ENCODE measurements at regions not wholly inside any gene's neighbourhood (a gene's known extent, or its start where the extent isn't known, plus 50 kb on each side); places are given as distances from the start of the nearest gene placed in this dataset.
"Not testable (repeated sequence)": the region's sequence is repeated elsewhere in the genome, so short reads cannot be mapped to it uniquely, and the experiment has no call there.

- DNase-seq (ENCODE audit: low spot score), result no peak
These were observed 740.2 kb downstream of the SEMA5A start for GRCh38 chr5:8805653-8806052.

DNA sequence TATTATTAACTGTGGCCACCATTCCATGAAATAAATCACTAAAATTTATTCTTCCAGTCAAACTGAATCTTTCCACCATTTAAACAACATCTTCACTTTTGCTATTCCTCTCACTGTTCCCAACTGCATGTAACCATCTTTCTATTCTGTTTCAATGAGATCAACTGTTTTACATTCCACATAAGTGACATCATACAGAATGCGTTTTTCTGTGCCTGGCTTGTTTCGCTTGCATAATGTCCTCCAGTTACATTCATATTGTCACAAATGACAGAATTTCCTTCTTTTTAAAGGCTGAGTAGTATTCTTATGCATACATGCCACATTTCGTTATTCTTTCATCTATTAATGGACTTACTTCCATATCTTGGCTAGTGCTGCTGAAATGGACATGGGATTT lies 738.2 kb downstream of the SEMA5A start:
- DNase-seq (ENCODE audit: low spot score), result peak; percentile 23

GRCh38 chr5:8811581-8811980 lies 734.3 kb downstream of the SEMA5A start:
- no peak for DNase-seq (ENCODE audit: low spot score)

DNA sequence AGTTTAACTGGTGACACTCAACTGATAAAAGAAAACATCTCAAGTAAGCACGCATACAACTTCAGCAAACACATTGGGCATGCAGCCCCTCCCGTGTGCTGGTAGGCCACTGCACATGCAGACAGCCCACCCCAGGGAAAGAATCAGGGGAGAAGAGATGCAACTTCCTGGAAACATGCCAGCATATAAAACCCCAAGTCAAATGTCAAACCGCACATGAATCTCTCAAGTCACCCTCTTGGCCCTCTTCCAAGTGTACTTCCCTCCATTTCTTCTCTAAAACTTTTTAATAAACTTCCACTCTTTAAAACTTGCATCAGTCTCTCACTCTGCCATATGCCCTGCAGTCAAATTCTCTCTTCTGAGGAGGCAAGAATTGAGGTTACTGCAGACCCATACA lies 732.7 kb downstream of the SEMA5A start:
- no peak for DNase-seq (ENCODE audit: low spot score)

- DNase-seq (ENCODE audit: low spot score), result no peak
These were observed 731.8 kb downstream of the SEMA5A start for GRCh38 chr5:8814105-8814504.

GRCh38 chr5:8824371-8824770 lies 721.5 kb downstream of the SEMA5A start:
- no peak for DNase-seq (ENCODE audit: low spot score)

GRCh38 chr5:8825139-8825757 lies 720.6 kb downstream of the SEMA5A start:
- peak; percentile 25 for DNase-seq (ENCODE audit: low spot score)

- no peak for DNase-seq (ENCODE audit: low spot score)
These were observed 719.4 kb downstream of the SEMA5A start for GRCh38 chr5:8826508-8826907.

DNA sequence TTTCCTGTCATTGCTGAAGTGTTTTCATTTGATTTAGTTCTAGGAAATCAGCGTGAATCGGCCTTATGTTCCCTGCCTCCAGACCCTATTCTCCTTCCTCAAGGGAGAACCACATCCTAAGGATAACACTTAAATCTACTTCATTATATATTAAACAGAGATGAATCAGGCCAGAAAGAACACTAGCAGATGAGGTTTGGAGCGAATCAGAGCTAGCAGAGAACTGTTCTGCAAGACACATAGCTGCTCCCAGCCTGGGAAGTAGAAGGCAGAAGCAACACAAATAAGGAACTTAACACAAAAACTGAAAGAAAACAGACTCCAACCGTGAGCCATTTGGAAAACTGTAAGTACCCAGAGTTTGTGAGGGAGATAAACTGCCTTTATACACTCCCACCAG lies 718.2 kb downstream of the SEMA5A start:
- DNase-seq (ENCODE audit: low spot score), result no peak

DNA sequence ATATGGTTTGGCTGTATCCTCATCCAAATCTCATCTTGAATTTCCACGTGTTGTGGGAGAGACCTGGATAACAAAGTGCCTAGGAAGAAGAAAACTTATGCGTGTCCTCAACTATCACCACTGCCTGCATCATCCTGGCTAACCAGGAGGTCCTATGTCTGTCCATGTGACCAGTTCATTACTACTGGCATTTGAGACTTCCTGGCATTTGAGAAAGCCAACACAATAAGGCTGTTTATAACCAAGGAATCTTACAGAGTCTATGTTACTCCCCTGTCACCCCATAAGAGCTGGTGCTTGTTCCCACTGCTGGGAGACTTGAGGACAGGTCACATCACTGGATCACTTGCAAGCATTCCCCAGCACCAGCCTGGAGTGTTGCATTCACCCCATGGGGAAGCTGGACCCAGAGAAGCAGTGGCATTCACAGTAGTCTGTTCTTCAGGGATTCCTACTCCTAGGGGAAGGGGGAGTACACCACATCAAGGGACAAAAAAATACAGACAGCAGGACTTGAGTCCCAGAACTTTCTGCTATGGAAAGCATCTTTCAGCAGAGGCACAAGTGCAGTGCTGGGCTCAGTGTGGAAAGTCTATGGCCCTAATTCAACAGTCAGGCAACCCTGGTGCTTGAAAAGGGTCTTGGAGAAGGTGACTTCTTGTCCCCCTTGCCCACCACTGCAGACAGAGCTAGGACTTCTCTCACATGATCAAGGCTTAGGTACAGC lies 717.1 kb downstream of the SEMA5A start:
- DNase-seq (ENCODE audit: low spot score), result no peak

- DNase-seq (ENCODE audit: low spot score), result peak; percentile 99
These were observed 716.4 kb downstream of the SEMA5A start for GRCh38 chr5:8829323-8830029.

DNA sequence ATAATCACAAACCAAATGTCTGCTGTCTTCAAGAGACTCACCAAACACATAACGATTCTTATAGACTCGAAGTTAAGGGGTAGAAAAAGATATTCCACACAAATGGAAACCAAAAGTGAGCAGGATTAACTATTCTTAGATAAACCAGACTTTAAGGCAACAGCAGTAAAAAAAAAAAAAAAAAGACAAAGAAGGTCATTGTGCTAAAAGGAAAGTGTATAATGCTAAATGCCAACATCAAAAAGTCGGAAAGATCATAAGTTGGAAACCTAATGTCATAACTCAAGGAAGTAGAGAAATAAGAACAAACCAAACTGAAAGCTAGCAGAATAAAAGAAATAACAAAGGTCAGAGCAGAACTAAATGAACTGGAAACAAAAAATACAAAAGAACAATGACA lies 714.6 kb downstream of the SEMA5A start:
- DNase-seq (ENCODE audit: low spot score), result no peak

GRCh38 chr5:8831854-8832253 lies 714.0 kb downstream of the SEMA5A start:
- no peak for DNase-seq (ENCODE audit: low spot score)

GRCh38 chr5:8839361-8840055 lies 706.4 kb downstream of the SEMA5A start:
- no peak for DNase-seq (ENCODE audit: low spot score)

DNA sequence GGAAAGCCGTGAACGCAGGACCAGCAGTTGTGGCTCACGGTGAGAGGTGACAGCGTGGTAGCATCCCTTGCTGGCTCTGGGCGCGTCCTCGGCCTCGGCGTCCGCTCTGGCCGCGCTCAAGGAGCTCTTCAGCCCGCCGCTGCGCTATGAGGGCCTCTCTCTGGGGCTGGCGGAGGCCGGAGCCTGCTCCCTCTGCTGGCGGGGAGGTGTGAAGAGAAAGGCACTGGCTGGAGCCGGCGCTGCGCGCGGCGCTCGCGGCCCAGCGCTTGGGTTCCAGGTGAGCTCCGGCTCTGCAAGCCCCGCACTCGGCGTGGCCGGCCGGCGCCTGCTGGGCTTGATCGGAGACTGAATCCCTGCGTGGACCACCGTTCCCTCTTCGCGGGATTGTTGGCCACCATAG lies 705.6 kb downstream of the SEMA5A start:
- no peak for DNase-seq (ENCODE audit: low spot score)

GRCh38 chr5:8840746-8841145 lies 705.1 kb downstream of the SEMA5A start:
- DNase-seq (ENCODE audit: low spot score), result not testable (repeated sequence)

GRCh38 chr5:8842971-8843551 lies 702.8 kb downstream of the SEMA5A start:
- DNase-seq (ENCODE audit: low spot score), result peak; percentile 42

DNA sequence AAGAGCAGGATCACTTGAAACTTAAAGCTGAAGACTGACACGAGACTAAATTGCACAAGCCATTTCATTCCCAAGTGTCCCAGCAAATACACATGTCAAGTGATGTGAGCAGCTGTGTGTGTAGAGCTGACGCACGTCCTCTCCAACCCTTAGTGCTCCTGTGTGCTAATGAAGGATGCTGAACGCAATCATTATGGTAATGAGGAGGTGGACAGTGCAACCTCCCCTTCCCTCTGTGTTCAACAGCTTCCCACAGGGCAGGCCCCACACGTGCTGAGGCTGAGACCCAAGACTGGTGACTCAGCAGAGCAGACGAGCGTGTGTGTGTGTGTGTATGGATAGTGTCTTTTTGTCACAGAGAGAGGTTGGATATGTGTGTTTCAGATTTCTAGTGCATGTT lies 702.1 kb downstream of the SEMA5A start:
- DNase-seq (ENCODE audit: low spot score), result peak; percentile 21

DNA sequence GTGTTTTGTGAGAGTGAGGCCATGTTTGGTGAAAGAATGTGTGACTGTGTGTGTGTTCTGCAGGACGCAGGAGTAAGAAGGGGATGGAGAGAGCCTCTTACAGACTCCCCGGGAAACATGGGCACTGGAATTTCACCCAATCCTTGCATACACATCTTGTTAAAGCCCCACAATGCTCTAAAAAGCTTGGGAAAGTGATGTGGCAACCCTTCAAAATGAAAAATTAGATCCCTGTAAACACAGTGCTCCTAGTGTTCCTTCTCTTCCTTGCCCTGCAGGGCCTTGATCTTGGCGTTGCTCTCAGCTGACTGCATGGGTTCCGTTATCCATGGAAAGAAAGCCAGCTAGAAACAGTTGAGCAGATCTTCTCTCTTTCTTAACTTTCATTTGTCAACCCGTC lies 701.7 kb downstream of the SEMA5A start:
- no peak for DNase-seq (ENCODE audit: low spot score)

GRCh38 chr5:8844847-8845246 lies 701.0 kb downstream of the SEMA5A start:
- DNase-seq (ENCODE audit: low spot score), result no peak

DNA sequence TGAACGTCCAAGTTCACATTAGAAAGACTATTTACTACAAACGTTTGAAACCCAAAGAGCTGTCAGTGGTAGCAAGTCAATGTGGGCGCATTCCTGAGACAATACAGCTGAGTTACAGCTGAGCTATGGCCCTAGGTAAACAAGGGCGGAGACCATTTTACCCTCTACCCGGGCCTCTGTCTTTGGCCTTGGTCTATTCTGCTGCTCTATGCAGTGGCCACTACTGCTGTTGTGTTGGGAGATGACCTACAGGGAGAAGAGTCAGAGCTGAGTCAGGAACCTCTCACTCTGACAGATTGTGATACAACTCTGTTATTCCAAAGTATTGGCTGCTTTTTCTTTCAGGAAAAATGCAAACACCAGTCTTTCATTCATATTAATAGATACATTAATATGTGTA lies 700.6 kb downstream of the SEMA5A start:
- DNase-seq (ENCODE audit: low spot score), result peak; percentile 21

- no peak for DNase-seq (ENCODE audit: low spot score)
These were observed 697.5 kb downstream of the SEMA5A start for GRCh38 chr5:8848366-8848765.
